ES-I3 (cell line): ENCODE measurements at regions not wholly inside any gene's neighbourhood (a gene's known extent, or its start where the extent isn't known, plus 50 kb on each side); places are given as distances from the start of the nearest gene placed in this dataset.

Experiments
- H3K36me3 ChIP-seq: 2 replicates; pipeline ENCODE4 v1.6.1; 2013; ENCODE audit warnings: mild to moderate bottlenecking, low read length, control low read depth, moderate library complexity; ENCODE audit not compliant: insufficient read depth
- H3K4me1 ChIP-seq: 2 replicates; pipeline ENCODE4 v1.6.1; 2013; ENCODE audit warnings: mild to moderate bottlenecking, control low read depth, low read length; ENCODE audit not compliant: insufficient read depth
- H3K9ac ChIP-seq: 2 replicates; pipeline ENCODE4 v1.6.1; 2013; ENCODE audit warnings: low read depth, mild to moderate bottlenecking, low read length, moderate library complexity
- H3K9me3 ChIP-seq: 2 replicates; pipeline ENCODE4 v1.6.1; 2013; ENCODE audit warnings: mild to moderate bottlenecking, low read length, moderate library complexity; ENCODE audit not compliant: control insufficient read depth, insufficient read depth

GRCh38 chr9:126017758-126018157 lies 270.6 kb downstream of the PBX3 start:
- no peak overlapping the region for H3K9ac ChIP-seq
- no peaks in the 10 kb centered on the region for H3K36me3 ChIP-seq
- H3K9me3 ChIP-seq: no peaks in the 10 kb centered on the region
- peaks cover 4% of the 10 kb centered on the region; the same call in 1 of the 2 replicates for H3K4me1 ChIP-seq

DNA sequence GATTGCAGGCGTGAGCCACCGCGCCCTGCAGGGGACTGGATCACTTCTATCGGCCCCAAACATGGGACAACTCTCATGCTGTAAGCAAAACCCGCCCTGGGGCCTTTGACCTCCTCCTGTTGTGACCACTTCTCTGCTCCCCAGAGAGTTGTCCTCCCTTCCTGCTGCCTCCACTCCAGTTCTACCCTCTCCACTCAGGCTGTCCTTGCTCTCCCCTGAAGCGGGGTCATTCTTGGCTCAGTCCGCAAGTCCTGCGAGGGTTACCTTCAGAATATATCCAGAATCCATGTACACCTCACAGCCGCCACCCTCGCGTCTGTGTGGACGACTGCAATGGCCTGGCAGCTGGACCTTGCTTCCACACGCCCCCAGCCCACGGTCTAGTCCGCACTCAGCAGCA lies 273.7 kb downstream of the PBX3 start:
- H3K9ac ChIP-seq: no peak overlapping the region
- H3K4me1 ChIP-seq: no peaks in the 10 kb centered on the region
- H3K9me3 ChIP-seq: no peaks in the 10 kb centered on the region
- no peaks in the 10 kb centered on the region for H3K36me3 ChIP-seq

- no peaks in the 10 kb centered on the region for H3K36me3 ChIP-seq
- H3K9me3 ChIP-seq: no peaks in the 10 kb centered on the region
- no peaks in the 10 kb centered on the region for H3K4me1 ChIP-seq
- no peak overlapping the region for H3K9ac ChIP-seq
These were observed 276.8 kb downstream of the PBX3 start for GRCh38 chr9:126023962-126024361.

- Histone ChIP-seq H3K9me3 (no peaks in the 10 kb centered on the region), H3K9ac (no peak overlapping the region), H3K4me1 (no peaks in the 10 kb centered on the region), H3K36me3 (no peaks in the 10 kb centered on the region)
These were observed 277.5 kb downstream of the PBX3 start for GRCh38 chr9:126024581-126025230.

- H3K9ac ChIP-seq: no peak overlapping the region
- H3K4me1 ChIP-seq: no peaks in the 10 kb centered on the region
- no peaks in the 10 kb centered on the region for H3K36me3 ChIP-seq
- H3K9me3 ChIP-seq: no peaks in the 10 kb centered on the region
These were observed 278.8 kb downstream of the PBX3 start for GRCh38 chr9:126025991-126026390.

- Histone ChIP-seq H3K36me3 (no peaks in the 10 kb centered on the region), H3K9me3 (no peaks in the 10 kb centered on the region), H3K9ac (no peak overlapping the region), H3K4me1 (no peaks in the 10 kb centered on the region)
These were observed 280.4 kb downstream of the PBX3 start for GRCh38 chr9:126027566-126027965.

GRCh38 chr9:126028746-126029145 lies 281.6 kb downstream of the PBX3 start:
- Histone ChIP-seq H3K4me1 (no peaks in the 10 kb centered on the region), H3K9me3 (no peaks in the 10 kb centered on the region), H3K9ac (no peak overlapping the region), H3K36me3 (no peaks in the 10 kb centered on the region)

DNA sequence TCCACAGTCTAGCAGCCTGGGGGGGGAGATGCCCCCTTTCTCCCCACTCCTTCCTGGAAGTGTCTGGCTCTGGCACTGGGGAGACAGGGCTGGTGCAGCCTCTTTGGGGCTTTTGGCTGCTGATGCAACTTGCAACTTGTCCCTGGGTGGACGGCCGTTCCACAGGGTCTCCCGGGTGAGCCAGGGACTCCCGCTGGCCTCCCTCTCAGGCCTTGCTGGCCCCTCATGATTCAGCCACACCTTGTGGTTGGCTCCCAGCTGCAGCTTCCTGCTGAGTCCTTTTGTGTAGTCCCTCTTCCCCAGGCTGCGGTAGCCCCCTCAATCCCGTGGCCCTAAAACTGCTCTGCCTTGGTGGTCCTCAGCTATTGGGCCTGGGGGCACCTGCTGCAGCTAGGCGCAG lies 283.5 kb downstream of the PBX3 start:
- Histone ChIP-seq H3K4me1 (no peaks in the 10 kb centered on the region), H3K9me3 (no peaks in the 10 kb centered on the region), H3K9ac (no peak overlapping the region), H3K36me3 (no peaks in the 10 kb centered on the region)

- Histone ChIP-seq H3K9me3 (no peaks in the 10 kb centered on the region), H3K4me1 (no peaks in the 10 kb centered on the region), H3K9ac (no peak overlapping the region), H3K36me3 (no peaks in the 10 kb centered on the region)
These were observed 283.9 kb downstream of the PBX3 start for GRCh38 chr9:126031116-126031515.

DNA sequence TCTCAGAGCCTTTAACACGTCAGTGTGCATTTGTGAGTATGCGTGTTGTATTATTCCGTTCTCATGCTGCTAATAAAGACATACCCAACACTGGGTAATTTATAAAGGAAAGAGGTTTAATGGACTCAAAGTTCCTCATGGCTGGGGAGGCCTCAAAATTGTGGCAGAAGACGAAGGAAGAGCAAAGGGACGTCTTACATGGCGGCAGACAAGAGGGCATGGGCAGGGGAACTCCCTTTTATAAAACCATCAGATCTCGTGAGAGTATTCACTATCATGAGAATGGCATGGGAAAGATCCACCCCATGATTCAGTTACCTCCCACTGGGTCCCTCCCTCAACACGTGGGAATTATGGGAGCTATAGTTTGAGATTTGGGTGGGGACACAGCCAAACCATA lies 285.0 kb downstream of the PBX3 start:
- H3K9me3 ChIP-seq: no peaks in the 10 kb centered on the region
- no peak overlapping the region for H3K9ac ChIP-seq
- H3K36me3 ChIP-seq: no peaks in the 10 kb centered on the region
- no peaks in the 10 kb centered on the region for H3K4me1 ChIP-seq

GRCh38 chr9:126033318-126033717 lies 286.1 kb downstream of the PBX3 start:
- Histone ChIP-seq H3K9ac (no peak overlapping the region), H3K9me3 (no peaks in the 10 kb centered on the region), H3K36me3 (no peaks in the 10 kb centered on the region), H3K4me1 (no peaks in the 10 kb centered on the region)

DNA sequence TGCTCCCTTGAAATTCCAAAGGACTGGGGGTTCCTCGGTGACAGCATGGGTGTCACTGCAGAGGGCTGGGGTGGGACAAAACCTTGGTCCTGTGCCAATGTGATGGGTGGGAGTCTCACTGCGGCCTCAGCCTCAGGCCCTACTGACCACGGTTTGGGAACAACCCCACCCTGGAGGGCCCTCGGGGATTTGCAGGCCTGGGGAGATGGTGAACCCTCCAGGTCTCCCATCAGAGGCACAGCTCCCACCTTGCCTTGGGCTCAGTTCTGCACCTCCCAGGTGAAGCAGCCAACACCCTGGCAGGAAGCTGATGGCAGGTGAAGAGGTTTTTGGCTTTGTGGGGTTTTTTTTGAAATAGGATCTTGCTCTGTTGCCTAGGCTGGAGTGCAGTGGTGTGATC lies 286.8 kb downstream of the PBX3 start:
- no peak overlapping the region for H3K9ac ChIP-seq
- H3K36me3 ChIP-seq: no peaks in the 10 kb centered on the region
- H3K4me1 ChIP-seq: no peaks in the 10 kb centered on the region; the same call in 1 of the 2 replicates
- H3K9me3 ChIP-seq: no peaks in the 10 kb centered on the region

DNA sequence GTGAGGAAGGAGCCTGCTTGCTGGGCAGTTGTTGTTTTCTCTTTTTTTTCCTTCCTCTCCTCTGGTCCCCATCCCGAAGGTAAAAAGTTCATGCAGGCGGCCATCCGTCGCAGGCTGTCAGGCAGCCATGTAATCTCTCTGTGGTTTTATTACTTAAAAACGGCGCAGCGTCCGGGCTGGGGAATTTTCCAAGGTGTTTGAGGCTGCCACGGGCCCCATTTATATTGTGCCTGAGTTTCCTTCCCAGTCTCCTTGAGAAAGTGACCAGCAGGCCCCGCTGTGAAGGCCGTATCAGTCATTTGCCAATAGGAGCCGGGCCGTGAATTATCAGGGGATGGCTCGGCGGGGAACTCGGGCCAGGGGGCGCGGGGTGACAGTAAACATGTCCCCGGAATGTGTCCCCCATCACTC lies 289.7 kb downstream of the PBX3 start:
- no peak overlapping the region for H3K9ac ChIP-seq
- no peaks in the 10 kb centered on the region; the same call in 1 of the 2 replicates for H3K4me1 ChIP-seq
- no peaks in the 10 kb centered on the region for H3K9me3 ChIP-seq
- no peaks in the 10 kb centered on the region for H3K36me3 ChIP-seq

- Histone ChIP-seq H3K36me3 (no peaks in the 10 kb centered on the region), H3K9me3 (peaks cover 7% of the 10 kb centered on the region; the same call in 1 of the 2 replicates), H3K9ac (no peak overlapping the region), H3K4me1 (no peaks in the 10 kb centered on the region; the same call in 1 of the 2 replicates)
These were observed 287.8 kb upstream of the MVB12B start for GRCh38 chr9:126038790-126039189.

DNA sequence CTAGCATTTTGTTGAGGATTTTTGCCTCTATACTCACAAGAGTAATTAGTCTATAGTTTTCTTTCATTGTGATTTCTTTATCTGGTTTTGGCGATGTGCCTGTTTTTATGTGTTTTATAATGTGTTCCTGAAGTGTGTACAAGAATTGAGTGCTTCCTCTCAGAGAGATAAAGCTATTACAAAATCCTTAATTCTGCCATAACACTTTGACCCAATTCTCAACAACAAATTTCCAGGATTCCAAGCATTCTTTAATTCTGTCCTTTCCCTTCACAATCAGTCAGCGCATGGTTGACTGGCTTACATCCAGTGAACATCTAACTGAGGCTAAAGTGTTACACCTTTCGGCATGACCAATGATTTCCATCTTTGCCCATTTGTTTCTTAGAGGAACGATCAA lies 282.9 kb upstream of the MVB12B start:
- H3K4me1 ChIP-seq: no peaks in the 10 kb centered on the region; the same call in 1 of the 2 replicates
- no peaks in the 10 kb centered on the region for H3K36me3 ChIP-seq
- peaks cover 9% of the 10 kb centered on the region for H3K9me3 ChIP-seq
- H3K9ac ChIP-seq: no peak overlapping the region
